Hepatocyte (in vitro differentiated cells): ENCODE measurements at regions not wholly inside any gene's neighbourhood (a gene's known extent, or its start where the extent isn't known, plus 50 kb on each side); places are given as distances from the start of the nearest gene placed in this dataset.
"Not testable (repeated sequence)": the region's sequence is repeated elsewhere in the genome, so short reads cannot be mapped to it uniquely, and the experiment has no call there.

Experiments
- DNase-seq: peaks from one replicate; pipeline ENCODE4 v3.0.0-alpha.2; 2016; ENCODE audit warnings: low spot score
- H2AFZ ChIP-seq: fragments of 200-600 bp; sonication (generic); 2 replicates; pipeline ENCODE4 v1.6.0; 2016; ENCODE audit warnings: antibody characterized with exemption, mild to moderate bottlenecking
- H3K27ac ChIP-seq: fragments of 200-600 bp; sonication (generic); 2 replicates; pipeline ENCODE4 v1.5.1; 2016; ENCODE audit warnings: mild to moderate bottlenecking
- H3K27me3 ChIP-seq: fragments of 200-600 bp; sonication (generic); 2 replicates; pipeline ENCODE4 v1.6.1; 2016
- H3K36me3 ChIP-seq: fragments of 200-600 bp; sonication (generic); replicated peaks from 2 replicates; pipeline ENCODE4 v1.5.1; 2016; ENCODE audit warnings: low read depth; ENCODE audit not compliant: insufficient read depth
- H3K4me1 ChIP-seq: fragments of 200-600 bp; sonication (generic); 2 replicates; pipeline ENCODE4 v1.5.1; 2016; ENCODE audit warnings: mild to moderate bottlenecking, moderate library complexity; ENCODE audit not compliant: insufficient read depth
- H3K4me2 ChIP-seq: fragments of 200-600 bp; sonication (generic); 2 replicates; pipeline ENCODE4 v1.6.0; 2016
- H3K4me3 ChIP-seq: fragments of 200-600 bp; sonication (generic); 2 replicates; pipeline ENCODE4 v1.5.1; 2016; ENCODE audit warnings: mild to moderate bottlenecking
- H3K79me2 ChIP-seq: fragments of 200-600 bp; sonication (generic); 2 replicates; pipeline ENCODE4 v1.6.0; 2017; ENCODE audit warnings: mild to moderate bottlenecking
- H3K9me2 ChIP-seq: fragments of 200-600 bp; sonication (generic); replicated peaks from 2 replicates; pipeline ENCODE4 v1.6.0; 2017; ENCODE audit warnings: mild to moderate bottlenecking; ENCODE audit not compliant: insufficient read depth
- H3K9me3 ChIP-seq: fragments of 200-600 bp; sonication (generic); 2 replicates; pipeline ENCODE4 v1.5.1; 2016; ENCODE audit warnings: low read depth, mild to moderate bottlenecking
- H4K20me1 ChIP-seq: fragments of 200-600 bp; sonication (generic); 2 replicates; pipeline ENCODE4 v1.6.0; 2016; ENCODE audit warnings: mild to moderate bottlenecking; ENCODE audit not compliant: insufficient read depth, poor library complexity, severe bottlenecking
- EZH2 ChIP-seq: fragments of 200-600 bp; sonication (generic); IDR thresholded peaks from 2 replicates; pipeline ENCODE4 v1.6.1; 2016; ENCODE audit warnings: antibody characterized with exemption, mild to moderate bottlenecking, borderline replicate concordance
- EZH2phosphoT487 ChIP-seq: fragments of 200-600 bp; sonication (generic); IDR thresholded peaks from one replicate; pipeline ENCODE4 v1.6.1; 2018; ENCODE audit warnings: antibody characterized with exemption, mild to moderate bottlenecking, low read depth, moderate library complexity; ENCODE audit not compliant: unreplicated experiment, severe bottlenecking
- WGBS: methylation state at CpG from one replicate; pipeline ENCODE4 v1.1.6; 2016; ENCODE audit warnings: low lambda C conversion rate; ENCODE audit errors: missing lambda C conversion rate; 5-methylcytosine and 5-hydroxymethylcytosine counted together
- TF ChIP-seq, protein P1 (sequence below): fragments of 200-600 bp; sonication (generic); IDR thresholded peaks from 2 replicates; pipeline ENCODE4 v1.5.1; 2016; ENCODE audit warnings: antibody characterized with exemption, mild to moderate bottlenecking; ENCODE audit not compliant: poor library complexity

- no peaks in the 10 kb centered on the region for H3K79me2 ChIP-seq
- no peak overlapping the region for H3K4me2 ChIP-seq
- H3K9me3 ChIP-seq = no peaks in the 10 kb centered on the region
- no peak overlapping the region for H2AFZ ChIP-seq
- no peak overlapping the region for H3K27ac ChIP-seq
- no peaks in the 10 kb centered on the region for H3K9me2 ChIP-seq
- TF ChIP-seq EZH2 = no peak
- no peak for TF ChIP-seq EZH2phosphoT487
- TF ChIP-seq, protein P1, sequence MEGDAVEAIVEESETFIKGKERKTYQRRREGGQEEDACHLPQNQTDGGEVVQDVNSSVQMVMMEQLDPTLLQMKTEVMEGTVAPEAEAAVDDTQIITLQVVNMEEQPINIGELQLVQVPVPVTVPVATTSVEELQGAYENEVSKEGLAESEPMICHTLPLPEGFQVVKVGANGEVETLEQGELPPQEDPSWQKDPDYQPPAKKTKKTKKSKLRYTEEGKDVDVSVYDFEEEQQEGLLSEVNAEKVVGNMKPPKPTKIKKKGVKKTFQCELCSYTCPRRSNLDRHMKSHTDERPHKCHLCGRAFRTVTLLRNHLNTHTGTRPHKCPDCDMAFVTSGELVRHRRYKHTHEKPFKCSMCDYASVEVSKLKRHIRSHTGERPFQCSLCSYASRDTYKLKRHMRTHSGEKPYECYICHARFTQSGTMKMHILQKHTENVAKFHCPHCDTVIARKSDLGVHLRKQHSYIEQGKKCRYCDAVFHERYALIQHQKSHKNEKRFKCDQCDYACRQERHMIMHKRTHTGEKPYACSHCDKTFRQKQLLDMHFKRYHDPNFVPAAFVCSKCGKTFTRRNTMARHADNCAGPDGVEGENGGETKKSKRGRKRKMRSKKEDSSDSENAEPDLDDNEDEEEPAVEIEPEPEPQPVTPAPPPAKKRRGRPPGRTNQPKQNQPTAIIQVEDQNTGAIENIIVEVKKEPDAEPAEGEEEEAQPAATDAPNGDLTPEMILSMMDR = no peak
- WGBS = 100% methylated on average over 1 of the region's 1 CpG
- no peak for DNase-seq
- H3K4me1 ChIP-seq = no peaks in the 10 kb centered on the region
- no peak overlapping the region for H3K4me3 ChIP-seq
- no peaks in the 10 kb centered on the region for H3K36me3 ChIP-seq
- no peaks in the 10 kb centered on the region for H4K20me1 ChIP-seq
- no peaks in the 10 kb centered on the region for H3K27me3 ChIP-seq
Observed at GRCh38 chr5:40121236-40121635, 558.5 kb upstream of the PTGER4 start.

DNA sequence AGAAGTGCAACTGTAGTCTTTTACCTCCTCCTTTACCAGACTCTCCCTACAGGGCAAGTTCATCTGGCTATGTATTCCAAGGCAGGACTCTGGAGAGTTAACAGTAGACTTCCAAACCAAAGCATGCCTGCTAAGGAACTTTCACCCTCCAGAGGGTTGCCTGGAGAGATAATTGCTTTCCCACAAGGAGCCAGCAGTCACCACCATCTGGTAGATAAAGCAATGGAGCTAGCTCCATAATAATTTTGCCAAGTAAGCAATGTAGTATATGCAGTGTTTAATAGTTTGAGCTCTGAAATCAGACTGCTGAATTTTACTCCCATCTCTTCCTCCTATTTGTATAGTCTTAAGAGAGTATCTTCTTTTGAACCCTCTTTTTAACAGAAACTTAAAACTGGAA is 566.8 kb upstream of the PTGER4 start:
- Histone ChIP-seq H3K27ac (no peak overlapping the region), H2AFZ (no peak overlapping the region)
- DNase-seq = no peak

GRCh38 chr5:40111036-40111435 is 568.7 kb upstream of the PTGER4 start:
- H3K9me3 ChIP-seq, H3K36me3 ChIP-seq, H3K79me2 ChIP-seq, H3K27ac ChIP-seq, H3K4me1 ChIP-seq, H3K9me2 ChIP-seq, H4K20me1 ChIP-seq, DNase-seq, H2AFZ ChIP-seq, H3K4me2 ChIP-seq, H3K4me3 ChIP-seq, H3K27me3 ChIP-seq: not testable (repeated sequence)
- 91% methylated on average over 4 of the region's 4 CpGs for WGBS

More for the DNA sequence above, 566.8 kb upstream of the PTGER4 start:
- Histone ChIP-seq H3K79me2 (no peaks in the 10 kb centered on the region), H3K4me1 (no peaks in the 10 kb centered on the region), H3K27me3 (no peaks in the 10 kb centered on the region), H3K36me3 (no peaks in the 10 kb centered on the region), H3K9me2 (no peaks in the 10 kb centered on the region), H3K9me3 (no peaks in the 10 kb centered on the region), H4K20me1 (no peaks in the 10 kb centered on the region), H3K4me3 (no peak overlapping the region), H3K4me2 (no peak overlapping the region)
- TF ChIP-seq EZH2 (no peak), EZH2phosphoT487 (no peak)
- TF ChIP-seq, protein P1 = no peak

DNA sequence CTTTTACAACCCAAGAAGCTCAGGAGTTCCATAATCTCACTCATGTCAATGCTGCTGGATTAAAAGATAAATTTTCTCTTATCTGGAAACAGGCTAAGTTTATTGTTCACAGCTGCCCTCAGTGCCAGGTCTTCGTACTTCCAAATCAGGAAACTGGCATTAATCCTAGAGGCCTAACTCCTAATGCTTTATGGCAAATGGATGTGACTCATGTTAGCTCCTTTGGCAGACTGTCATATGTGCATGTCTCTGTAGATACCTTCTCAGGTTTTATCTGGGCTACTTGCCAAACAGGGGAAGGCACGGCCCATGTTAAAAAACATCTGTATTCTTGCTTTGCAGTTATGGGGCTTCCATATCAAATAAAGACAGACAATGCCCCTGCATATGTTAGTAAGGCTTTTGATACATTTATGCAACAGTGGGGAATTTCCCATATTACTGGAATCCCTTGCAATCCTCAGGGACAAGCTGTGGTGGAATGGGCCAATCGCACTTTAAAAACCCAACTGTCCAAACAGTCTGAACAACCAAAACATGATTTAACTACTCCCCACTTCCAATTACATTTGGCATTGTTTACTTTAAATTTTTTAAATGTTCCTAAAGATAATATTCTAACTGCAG is 570.8 kb upstream of the PTGER4 start:
- not testable (repeated sequence) for H3K4me2 ChIP-seq, DNase-seq, H3K4me3 ChIP-seq, H3K4me1 ChIP-seq, H3K27ac ChIP-seq, H3K27me3 ChIP-seq, H2AFZ ChIP-seq, H3K79me2 ChIP-seq, H3K9me2 ChIP-seq, H3K36me3 ChIP-seq, H3K9me3 ChIP-seq, H4K20me1 ChIP-seq
- WGBS = 63% methylated on average over 3 of the region's 3 CpGs

DNA sequence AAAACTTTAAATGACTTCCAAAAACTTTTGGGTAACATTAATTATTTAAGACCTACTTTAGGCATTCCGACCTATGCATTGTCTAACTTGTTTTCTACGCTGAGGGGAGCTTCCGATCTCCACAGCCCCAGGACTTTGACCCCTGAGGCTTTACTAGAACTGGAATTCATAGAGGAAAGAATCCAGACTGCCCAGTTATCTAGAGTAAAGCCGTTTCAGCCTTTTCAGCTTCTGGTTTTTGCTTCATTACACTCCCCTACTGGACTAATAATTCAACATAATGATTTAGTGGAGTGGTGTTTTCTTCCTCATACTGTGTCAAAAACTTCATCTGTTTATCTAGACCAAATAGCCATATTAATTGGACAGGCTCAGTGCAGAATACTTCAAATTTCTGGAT is 571.9 kb upstream of the PTGER4 start:
- 40% methylated on average over 4 of the region's 4 CpGs for WGBS
- H3K27ac ChIP-seq, H4K20me1 ChIP-seq, H3K27me3 ChIP-seq, H3K9me2 ChIP-seq, H3K4me3 ChIP-seq, H3K79me2 ChIP-seq, H3K9me3 ChIP-seq, H3K4me2 ChIP-seq, DNase-seq, H3K36me3 ChIP-seq, H2AFZ ChIP-seq, H3K4me1 ChIP-seq: not testable (repeated sequence)
